HEK293 (cell line): ENCODE measurements at regions not wholly inside any gene's neighbourhood (a gene's known extent, or its start where the extent isn't known, plus 50 kb on each side); places are given as distances from the start of the nearest gene placed in this dataset.
"Not testable (repeated sequence)": the region's sequence is repeated elsewhere in the genome, so short reads cannot be mapped to it uniquely, and the experiment has no call there.

Experiments
- CTCF ChIA-PET: fragments of 350-600 bp; formaldehyde crosslinking; extraction: SDS; loops from one replicate; lab custom pipeline; 2021; ENCODE audit warnings: antibody characterized with exemption; lab: Yijun Ruan, JAX
- POLR2A ChIA-PET: fragments of 300-600 bp; formaldehyde crosslinking; extraction: SDS; loops from one replicate; lab custom pipeline; 2020; ENCODE audit warnings: antibody characterized with exemption, inconsistent platforms; lab: Yijun Ruan, JAX
- H3K27ac ChIP-seq: fragments of 200-500 bp; sonication (Bioruptor generic); 2 replicates; pipeline ENCODE4 v1.5.1; 2014; ENCODE audit warnings: low read depth, low read length, control low read depth, inconsistent platforms; ENCODE audit errors: extremely low read depth
- H3K36me3 ChIP-seq, 2 experiments: fragments of 200-500 bp in 1 of 2; sonication (Bioruptor generic) in 1 of 2; 1 replicate in 1 of 2; 2 replicates in 1 of 2; pipeline ENCODE4 v1.5.1; 2014 to 2017; ENCODE audit warnings: inconsistent platforms in 2 of 2, low read length in 2 of 2; ENCODE audit not compliant: control insufficient read depth in 2 of 2, insufficient read depth in 1 of 2
- H3K4me1 ChIP-seq: fragments of 200-500 bp; sonication (Bioruptor generic); 2 replicates; pipeline ENCODE4 v1.5.1; 2014; ENCODE audit warnings: mild to moderate bottlenecking, low read length, inconsistent platforms; ENCODE audit not compliant: control insufficient read depth, insufficient read depth
- H3K4me3 ChIP-seq: 2 replicates; pipeline ENCODE4 v1.5.1; 2011; ENCODE audit warnings: low read depth, mild to moderate bottlenecking, control low read depth, low read length, moderate library complexity
- H3K9me3 ChIP-seq: fragments of 200-500 bp; sonication (Bioruptor generic); 2 replicates; pipeline ENCODE4 v1.5.1; 2014; ENCODE audit warnings: low read depth, low read length, inconsistent platforms; ENCODE audit not compliant: control insufficient read depth, insufficient read depth
- SALL2 ChIP-seq: fragments of 450-650 bp; formaldehyde crosslinking; IDR thresholded peaks from 2 replicates; pipeline ENCODE4 v1.5.0; 2017; ENCODE audit warnings: missing biosample characterization, mild to moderate bottlenecking, missing genetic modification characterization, borderline replicate concordance
- WT1 ChIP-seq: fragments of 450-650 bp; formaldehyde crosslinking; IDR thresholded peaks from 2 replicates; pipeline ENCODE4 v1.5.1; 2016; ENCODE audit warnings: missing biosample characterization, missing genetic modification characterization
- ZNF155 ChIP-seq: fragments of 450-650 bp; formaldehyde crosslinking; IDR thresholded peaks from 2 replicates; pipeline ENCODE4 v1.5.1; 2016; ENCODE audit warnings: missing biosample characterization, missing genetic modification characterization
- ZNF221 ChIP-seq: fragments of 450-650 bp; formaldehyde crosslinking; IDR thresholded peaks from 2 replicates; pipeline ENCODE4 v1.5.1; 2017; ENCODE audit warnings: missing biosample characterization, missing genetic modification characterization, borderline replicate concordance
- ZNF266 ChIP-seq: fragments of 450-650 bp; formaldehyde crosslinking; IDR thresholded peaks from 2 replicates; pipeline ENCODE4 v1.5.1; 2016; ENCODE audit warnings: missing biosample characterization, missing genetic modification characterization, low read depth
- ZNF391 ChIP-seq: fragments of 450-650 bp; formaldehyde crosslinking; IDR thresholded peaks from 2 replicates; pipeline ENCODE4 v1.5.1; 2016; ENCODE audit warnings: low read depth, missing biosample characterization, missing genetic modification characterization, borderline replicate concordance
- ZNF394 ChIP-seq: fragments of 450-650 bp; formaldehyde crosslinking; IDR thresholded peaks from 2 replicates; pipeline ENCODE4 v1.5.1; 2016; ENCODE audit warnings: missing biosample characterization, missing genetic modification characterization, mild to moderate bottlenecking, moderate library complexity, borderline replicate concordance
- ZNF548 ChIP-seq: fragments of 450-650 bp; formaldehyde crosslinking; IDR thresholded peaks from 2 replicates; pipeline ENCODE4 v1.5.1; 2016; ENCODE audit warnings: missing biosample characterization, missing genetic modification characterization
- ZNF596 ChIP-seq: fragments of 450-650 bp; IDR thresholded peaks from 2 replicates; pipeline ENCODE4 v1.5.0; 2018; ENCODE audit warnings: missing biosample characterization, mild to moderate bottlenecking, missing genetic modification characterization, moderate library complexity
- ZNF621 ChIP-seq: fragments of 450-650 bp; formaldehyde crosslinking; IDR thresholded peaks from 2 replicates; pipeline ENCODE4 v1.5.1; 2017; ENCODE audit warnings: missing biosample characterization, missing genetic modification characterization
- ZNF654 ChIP-seq: fragments of 450-650 bp; formaldehyde crosslinking; IDR thresholded peaks from 2 replicates; pipeline ENCODE4 v1.5.1; 2016; ENCODE audit warnings: low read depth, missing biosample characterization, missing genetic modification characterization
- TF ChIP-seq, protein P1 (sequence below): fragments of 450-650 bp; formaldehyde crosslinking; IDR thresholded peaks from 2 replicates; pipeline ENCODE4 v1.5.1; 2016; ENCODE audit warnings: missing biosample characterization, missing genetic modification characterization, borderline replicate concordance
- TF ChIP-seq, protein P2 (sequence below): fragments of 450-650 bp; formaldehyde crosslinking; IDR thresholded peaks from 2 replicates; pipeline ENCODE4 v1.5.1; 2016; ENCODE audit warnings: missing biosample characterization, missing genetic modification characterization
- TF ChIP-seq, protein P3 (sequence below): fragments of 450-650 bp; formaldehyde crosslinking; IDR thresholded peaks from 2 replicates; pipeline ENCODE4 v1.5.1; 2016; ENCODE audit warnings: missing biosample characterization, missing genetic modification characterization

DNA sequence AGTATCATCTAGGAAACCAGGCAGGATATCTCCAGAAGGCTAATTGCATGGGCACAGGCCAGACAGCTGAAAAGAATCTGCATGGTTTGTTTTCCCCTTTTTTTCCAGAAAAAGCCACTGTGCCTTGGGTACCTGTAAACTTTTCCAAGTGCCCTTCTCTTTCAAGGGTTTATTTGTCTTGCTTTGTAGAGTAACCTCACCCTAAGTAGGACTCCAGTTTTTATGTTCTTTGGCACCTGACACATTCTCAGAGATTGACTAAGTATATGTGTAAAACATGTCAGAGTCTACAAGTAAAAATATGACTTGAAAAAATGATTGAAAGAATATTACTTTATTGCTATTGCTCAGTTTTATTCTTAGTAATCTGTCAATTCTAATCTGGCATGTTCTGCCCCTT lies 70.7 kb upstream of the TEX13C start:
- Histone ChIP-seq H3K4me3 (no peak overlapping the region), H3K27ac (no peak overlapping the region)
- ChIA-PET CTCF (interaction anchor here (0.7 to 1.0 kb wide), 2 partner anchors 9 to 1049 kb away, joined by 3 to 4 read pairs; no protein-coding TSS in a partner anchor), POLR2A (no interaction called here)
- TF ChIP-seq ZNF155 (no peak), WT1 (tag by site-specific recombination) (no peak), ZNF654 (tag by site-specific recombination) (no peak), ZNF596 (tag by site-specific recombination) (no peak), ZNF394 (tag by site-specific recombination) (no peak), ZNF548 (tag by site-specific recombination) (no peak), ZNF266 (tag by site-specific recombination) (no peak), ZNF621 (tag by site-specific recombination) (no peak), SALL2 (tag by site-specific recombination) (no peak), ZNF221 (tag by site-specific recombination) (no peak), ZNF391 (no peak)
- TF ChIP-seq, protein P1, sequence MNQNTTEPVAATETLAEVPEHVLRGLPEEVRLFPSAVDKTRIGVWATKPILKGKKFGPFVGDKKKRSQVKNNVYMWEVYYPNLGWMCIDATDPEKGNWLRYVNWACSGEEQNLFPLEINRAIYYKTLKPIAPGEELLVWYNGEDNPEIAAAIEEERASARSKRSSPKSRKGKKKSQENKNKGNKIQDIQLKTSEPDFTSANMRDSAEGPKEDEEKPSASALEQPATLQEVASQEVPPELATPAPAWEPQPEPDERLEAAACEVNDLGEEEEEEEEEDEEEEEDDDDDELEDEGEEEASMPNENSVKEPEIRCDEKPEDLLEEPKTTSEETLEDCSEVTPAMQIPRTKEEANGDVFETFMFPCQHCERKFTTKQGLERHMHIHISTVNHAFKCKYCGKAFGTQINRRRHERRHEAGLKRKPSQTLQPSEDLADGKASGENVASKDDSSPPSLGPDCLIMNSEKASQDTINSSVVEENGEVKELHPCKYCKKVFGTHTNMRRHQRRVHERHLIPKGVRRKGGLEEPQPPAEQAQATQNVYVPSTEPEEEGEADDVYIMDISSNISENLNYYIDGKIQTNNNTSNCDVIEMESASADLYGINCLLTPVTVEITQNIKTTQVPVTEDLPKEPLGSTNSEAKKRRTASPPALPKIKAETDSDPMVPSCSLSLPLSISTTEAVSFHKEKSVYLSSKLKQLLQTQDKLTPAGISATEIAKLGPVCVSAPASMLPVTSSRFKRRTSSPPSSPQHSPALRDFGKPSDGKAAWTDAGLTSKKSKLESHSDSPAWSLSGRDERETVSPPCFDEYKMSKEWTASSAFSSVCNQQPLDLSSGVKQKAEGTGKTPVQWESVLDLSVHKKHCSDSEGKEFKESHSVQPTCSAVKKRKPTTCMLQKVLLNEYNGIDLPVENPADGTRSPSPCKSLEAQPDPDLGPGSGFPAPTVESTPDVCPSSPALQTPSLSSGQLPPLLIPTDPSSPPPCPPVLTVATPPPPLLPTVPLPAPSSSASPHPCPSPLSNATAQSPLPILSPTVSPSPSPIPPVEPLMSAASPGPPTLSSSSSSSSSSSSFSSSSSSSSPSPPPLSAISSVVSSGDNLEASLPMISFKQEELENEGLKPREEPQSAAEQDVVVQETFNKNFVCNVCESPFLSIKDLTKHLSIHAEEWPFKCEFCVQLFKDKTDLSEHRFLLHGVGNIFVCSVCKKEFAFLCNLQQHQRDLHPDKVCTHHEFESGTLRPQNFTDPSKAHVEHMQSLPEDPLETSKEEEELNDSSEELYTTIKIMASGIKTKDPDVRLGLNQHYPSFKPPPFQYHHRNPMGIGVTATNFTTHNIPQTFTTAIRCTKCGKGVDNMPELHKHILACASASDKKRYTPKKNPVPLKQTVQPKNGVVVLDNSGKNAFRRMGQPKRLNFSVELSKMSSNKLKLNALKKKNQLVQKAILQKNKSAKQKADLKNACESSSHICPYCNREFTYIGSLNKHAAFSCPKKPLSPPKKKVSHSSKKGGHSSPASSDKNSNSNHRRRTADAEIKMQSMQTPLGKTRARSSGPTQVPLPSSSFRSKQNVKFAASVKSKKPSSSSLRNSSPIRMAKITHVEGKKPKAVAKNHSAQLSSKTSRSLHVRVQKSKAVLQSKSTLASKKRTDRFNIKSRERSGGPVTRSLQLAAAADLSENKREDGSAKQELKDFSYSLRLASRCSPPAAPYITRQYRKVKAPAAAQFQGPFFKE (tag by site-specific recombination), result no peak
- TF ChIP-seq, protein P2, sequence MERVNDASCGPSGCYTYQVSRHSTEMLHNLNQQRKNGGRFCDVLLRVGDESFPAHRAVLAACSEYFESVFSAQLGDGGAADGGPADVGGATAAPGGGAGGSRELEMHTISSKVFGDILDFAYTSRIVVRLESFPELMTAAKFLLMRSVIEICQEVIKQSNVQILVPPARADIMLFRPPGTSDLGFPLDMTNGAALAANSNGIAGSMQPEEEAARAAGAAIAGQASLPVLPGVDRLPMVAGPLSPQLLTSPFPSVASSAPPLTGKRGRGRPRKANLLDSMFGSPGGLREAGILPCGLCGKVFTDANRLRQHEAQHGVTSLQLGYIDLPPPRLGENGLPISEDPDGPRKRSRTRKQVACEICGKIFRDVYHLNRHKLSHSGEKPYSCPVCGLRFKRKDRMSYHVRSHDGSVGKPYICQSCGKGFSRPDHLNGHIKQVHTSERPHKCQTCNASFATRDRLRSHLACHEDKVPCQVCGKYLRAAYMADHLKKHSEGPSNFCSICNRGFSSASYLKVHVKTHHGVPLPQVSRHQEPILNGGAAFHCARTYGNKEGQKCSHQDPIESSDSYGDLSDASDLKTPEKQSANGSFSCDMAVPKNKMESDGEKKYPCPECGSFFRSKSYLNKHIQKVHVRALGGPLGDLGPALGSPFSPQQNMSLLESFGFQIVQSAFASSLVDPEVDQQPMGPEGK (tag by site-specific recombination), result no peak
- TF ChIP-seq, protein P3, sequence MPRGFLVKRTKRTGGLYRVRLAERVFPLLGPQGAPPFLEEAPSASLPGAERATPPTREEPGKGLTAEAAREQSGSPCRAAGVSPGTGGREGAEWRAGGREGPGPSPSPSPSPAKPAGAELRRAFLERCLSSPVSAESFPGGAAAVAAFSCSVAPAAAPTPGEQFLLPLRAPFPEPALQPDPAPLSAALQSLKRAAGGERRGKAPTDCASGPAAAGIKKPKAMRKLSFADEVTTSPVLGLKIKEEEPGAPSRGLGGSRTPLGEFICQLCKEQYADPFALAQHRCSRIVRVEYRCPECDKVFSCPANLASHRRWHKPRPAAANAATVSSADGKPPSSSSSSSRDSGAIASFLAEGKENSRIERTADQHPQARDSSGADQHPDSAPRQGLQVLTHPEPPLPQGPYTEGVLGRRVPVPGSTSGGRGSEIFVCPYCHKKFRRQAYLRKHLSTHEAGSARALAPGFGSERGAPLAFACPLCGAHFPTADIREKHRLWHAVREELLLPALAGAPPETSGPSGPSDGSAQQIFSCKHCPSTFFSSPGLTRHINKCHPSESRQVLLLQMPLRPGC (tag by site-specific recombination), result no peak
- TF ChIP-seq, all 188 proteins: peak for 0
- H3K4me1 ChIP-seq, result no peaks in the 10 kb centered on the region
- H3K9me3 ChIP-seq, result no peaks in the 10 kb centered on the region
- H3K36me3 ChIP-seq, result no peaks in the 10 kb centered on the region

DNA sequence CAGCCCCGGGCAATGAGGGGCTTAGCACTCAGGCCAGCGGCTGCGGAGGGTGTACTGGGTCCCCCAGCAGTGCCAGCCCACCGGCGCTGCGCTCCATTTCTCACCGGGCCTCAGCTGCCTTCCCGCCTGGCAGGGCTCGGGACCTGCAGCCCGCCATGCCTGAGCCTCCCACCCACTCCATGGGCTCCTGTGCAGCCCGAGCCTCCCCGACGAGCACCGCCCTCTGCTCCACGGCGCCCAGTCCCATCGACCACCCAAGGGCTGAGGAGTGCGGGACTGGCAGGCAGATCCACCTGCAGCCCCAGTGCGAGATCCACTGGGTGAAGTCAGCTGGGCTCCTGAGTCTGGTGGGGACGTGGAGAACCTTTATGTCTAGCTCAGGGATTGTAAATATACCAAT lies 63.9 kb upstream of the TEX13C start:
- H3K9me3 ChIP-seq, POLR2A ChIA-PET, H3K4me1 ChIP-seq, H3K27ac ChIP-seq, CTCF ChIA-PET, H3K36me3 ChIP-seq, H3K4me3 ChIP-seq: not testable (repeated sequence)
